HG03460 (cell line): ENCODE measurements at regions not wholly inside any gene's neighbourhood (a gene's known extent, or its start where the extent isn't known, plus 50 kb on each side); places are given as distances from the start of the nearest gene placed in this dataset.

Source experiments
- ATAC-seq: cut with Tn5 transposase; IDR thresholded peaks from one replicate; pipeline ENCODE4 v1.9.1; 2021; ENCODE audit not compliant: unreplicated experiment

- ATAC-seq: no peak
Observed at GRCh38 chr9:18020121-18020745, 441.4 kb downstream of the SH3GL2 start.

GRCh38 chr9:18022642-18023041 is 443.8 kb downstream of the SH3GL2 start:
- no peak for ATAC-seq

DNA sequence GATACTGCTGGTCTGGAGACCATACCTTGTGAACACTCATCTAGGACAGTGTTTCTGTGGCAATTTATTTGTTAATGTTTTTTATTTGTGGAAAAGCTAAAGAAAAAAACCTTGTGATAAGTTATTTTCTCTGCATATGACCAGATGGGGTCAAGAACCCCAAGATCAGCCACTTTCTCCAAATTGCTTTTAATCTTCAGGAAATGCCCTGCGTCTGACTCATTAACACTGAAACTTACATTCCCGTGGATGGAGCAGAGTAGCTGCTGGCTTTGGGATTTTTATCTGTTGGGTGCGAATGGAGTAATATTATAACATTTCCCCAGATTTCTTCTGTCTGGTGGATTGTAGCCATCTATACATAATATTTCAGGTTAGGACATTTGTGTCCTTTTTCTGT is 444.5 kb downstream of the SH3GL2 start:
- no peak for ATAC-seq

DNA sequence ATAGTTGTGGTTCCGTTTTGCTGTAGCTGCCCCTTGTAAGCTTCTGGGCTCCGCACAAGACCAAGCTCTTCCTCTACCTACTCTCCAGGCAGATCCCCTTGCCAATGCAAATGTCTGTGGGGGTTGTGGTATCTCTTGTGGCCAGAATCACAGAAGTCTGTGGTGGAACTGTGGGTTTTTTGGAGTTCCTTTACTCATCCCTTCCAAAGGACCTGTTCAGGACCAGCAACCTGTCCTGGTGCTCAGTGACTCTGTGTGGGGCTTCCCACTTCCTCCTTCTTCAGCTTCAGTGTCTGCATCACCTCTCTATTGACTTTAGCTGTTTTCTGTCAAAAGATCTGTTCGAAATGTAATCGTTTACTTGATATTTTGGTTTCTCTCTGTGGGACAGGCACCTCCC is 441.3 kb upstream of the ADAMTSL1 start:
- ATAC-seq: no peak

DNA sequence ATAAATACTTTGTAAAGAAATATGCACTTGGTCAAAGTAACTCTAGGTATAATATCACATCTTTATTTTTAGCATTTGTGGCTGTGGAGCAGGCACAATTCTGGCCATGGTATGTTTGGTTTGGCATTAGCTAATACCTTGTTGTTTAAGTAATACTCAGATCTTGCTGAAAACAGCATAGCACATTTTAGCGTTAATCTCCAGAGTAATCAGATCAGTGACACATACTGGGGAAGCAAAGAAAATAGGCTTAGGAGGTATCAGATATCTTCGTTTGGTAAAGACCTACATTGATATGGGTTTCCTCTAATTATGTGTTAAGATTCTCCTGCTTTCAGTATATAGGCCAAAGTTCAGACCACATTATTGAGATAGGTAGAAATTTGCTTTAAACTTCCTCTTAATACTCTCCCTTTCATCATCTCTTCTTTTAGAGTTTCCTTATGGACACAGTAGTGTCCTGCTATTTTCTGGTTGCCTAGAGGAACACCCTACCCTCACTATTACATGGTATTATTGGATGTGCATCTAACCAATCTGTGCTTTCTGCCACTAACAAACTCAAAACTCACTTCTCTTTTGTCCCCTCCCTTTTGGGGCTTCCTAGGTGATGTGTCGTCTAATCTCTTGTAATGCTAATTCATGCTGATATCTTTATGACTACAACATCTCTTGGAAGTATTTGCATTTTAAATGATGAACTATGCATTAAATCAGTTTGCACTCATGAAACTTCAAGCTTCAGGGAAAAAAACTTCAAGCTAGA is 437.3 kb upstream of the ADAMTSL1 start:
- no peak for ATAC-seq

DNA sequence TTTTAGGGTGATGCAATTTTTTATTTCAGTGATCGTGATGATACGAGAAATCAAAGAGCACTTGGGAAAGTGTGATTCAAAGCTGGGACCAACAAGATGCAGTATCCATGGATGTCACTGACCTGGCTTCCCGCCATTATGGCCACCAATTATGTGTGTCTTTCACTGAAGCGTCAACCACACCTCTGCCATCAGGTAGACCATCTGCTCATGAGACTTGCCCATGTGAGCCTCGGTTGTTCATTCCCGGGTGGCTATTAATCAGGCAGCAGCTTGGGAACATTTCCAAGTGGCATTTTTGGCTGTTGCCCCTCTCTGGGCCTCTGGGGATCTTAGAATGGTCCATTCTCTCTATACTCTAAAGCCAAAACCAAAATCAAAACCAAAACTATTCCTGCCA is 436.0 kb upstream of the ADAMTSL1 start:
- no peak for ATAC-seq

- no peak for ATAC-seq
Observed at GRCh38 chr9:18040327-18040726, 433.6 kb upstream of the ADAMTSL1 start.

GRCh38 chr9:18043978-18044377 is 430.0 kb upstream of the ADAMTSL1 start:
- ATAC-seq: no peak

- ATAC-seq: no peak
Observed at GRCh38 chr9:18045326-18045725, 428.6 kb upstream of the ADAMTSL1 start.

- no peak for ATAC-seq
Observed at GRCh38 chr9:18046068-18046467, 427.9 kb upstream of the ADAMTSL1 start.

GRCh38 chr9:18051638-18052037 is 422.3 kb upstream of the ADAMTSL1 start:
- no peak for ATAC-seq

- no peak for ATAC-seq
Observed at GRCh38 chr9:18052060-18052459, 421.9 kb upstream of the ADAMTSL1 start.

DNA sequence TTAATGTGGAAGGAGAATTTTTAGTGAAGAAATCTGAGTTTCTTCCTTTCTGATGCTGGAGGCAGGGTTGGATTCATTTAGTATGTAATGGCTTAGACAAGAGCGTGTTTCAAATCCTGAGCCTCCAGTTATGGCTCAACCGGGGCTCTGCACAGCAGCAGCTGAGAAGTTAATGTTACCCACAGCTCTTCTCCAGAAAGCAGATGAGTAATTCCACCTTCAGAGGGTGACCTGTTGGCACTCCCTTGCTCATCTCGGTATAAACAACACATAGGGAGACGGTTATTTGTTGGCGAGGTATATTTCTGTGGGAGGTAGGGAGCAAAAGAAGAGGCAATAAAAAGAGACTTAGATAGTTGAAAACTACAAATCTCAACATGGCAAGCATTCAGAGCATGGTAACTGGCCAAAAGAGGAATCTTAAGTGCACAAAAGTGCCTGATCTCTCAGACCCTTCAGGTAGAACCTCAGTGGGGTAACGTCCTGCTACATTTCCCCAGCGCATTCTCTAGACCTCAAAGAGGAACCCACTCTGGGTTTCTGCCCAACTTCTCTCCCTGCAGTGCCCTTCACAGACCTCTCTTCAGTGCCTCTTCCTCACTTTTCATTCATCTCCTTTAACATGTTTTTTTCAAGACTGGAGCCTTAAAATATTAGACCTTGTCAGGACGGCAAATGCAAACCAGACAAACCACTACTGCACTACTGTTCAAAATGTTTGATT is 417.5 kb upstream of the ADAMTSL1 start:
- no peak for ATAC-seq

DNA sequence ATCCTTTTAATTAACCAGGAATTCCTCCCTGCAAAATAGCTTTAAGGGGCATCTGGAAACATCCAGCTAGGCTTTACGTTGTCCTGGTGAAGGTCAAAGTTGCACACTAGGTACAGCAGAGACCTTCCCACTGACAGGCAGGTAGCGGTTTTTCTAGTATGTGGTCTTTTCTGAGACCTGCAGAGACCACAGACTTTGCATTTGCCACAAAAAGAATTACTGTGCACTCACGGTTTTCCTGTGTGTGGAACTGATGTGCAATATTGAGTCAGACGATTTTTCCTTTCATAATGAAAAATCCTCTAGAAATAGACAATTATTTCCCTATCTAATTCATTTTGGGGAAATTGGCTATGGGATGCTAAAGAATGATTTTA is 417.0 kb upstream of the ADAMTSL1 start:
- ATAC-seq: peak; percentile 91

- no peak for ATAC-seq
Observed at GRCh38 chr9:18058564-18059442, 415.1 kb upstream of the ADAMTSL1 start.

- no peak for ATAC-seq
Observed at GRCh38 chr9:18059447-18059846, 414.5 kb upstream of the ADAMTSL1 start.

- ATAC-seq: no peak
Observed at GRCh38 chr9:18060269-18060934, 413.6 kb upstream of the ADAMTSL1 start.

GRCh38 chr9:18061332-18061731 is 412.6 kb upstream of the ADAMTSL1 start:
- no peak for ATAC-seq

GRCh38 chr9:18061856-18062255 is 412.1 kb upstream of the ADAMTSL1 start:
- no peak for ATAC-seq

GRCh38 chr9:18063856-18064390 is 410.0 kb upstream of the ADAMTSL1 start:
- no peak for ATAC-seq
